GM19025 (cell line): ENCODE measurements at regions not wholly inside any gene's neighbourhood (a gene's known extent, or its start where the extent isn't known, plus 50 kb on each side); places are given as distances from the start of the nearest gene placed in this dataset.
"Not testable (repeated sequence)": the region's sequence is repeated elsewhere in the genome, so short reads cannot be mapped to it uniquely, and the experiment has no call there.

Experiments
- ATAC-seq: cut with Tn5 transposase; IDR thresholded peaks from one replicate; pipeline ENCODE4 v1.9.1; 2021; ENCODE audit warnings: mild to moderate bottlenecking, low read depth, moderate library complexity; ENCODE audit not compliant: unreplicated experiment

GRCh38 chr10:65032867-65033769 is 1511.9 kb downstream of the REEP3 start:
- ATAC-seq: no peak

- ATAC-seq: no peak
Observed at GRCh38 chr10:65033957-65034356, 1512.8 kb downstream of the REEP3 start.

GRCh38 chr10:65040796-65041195 is 1519.6 kb downstream of the REEP3 start:
- ATAC-seq: no peak

GRCh38 chr10:65041307-65041706 is 1520.1 kb downstream of the REEP3 start:
- no peak for ATAC-seq

GRCh38 chr10:65042496-65042895 is 1521.3 kb downstream of the REEP3 start:
- ATAC-seq: no peak

- ATAC-seq: no peak
Observed at GRCh38 chr10:65046831-65047230, 1525.6 kb downstream of the REEP3 start.

GRCh38 chr10:65052111-65052510 is 1530.9 kb downstream of the REEP3 start:
- not testable (repeated sequence) for ATAC-seq

- not testable (repeated sequence) for ATAC-seq
Observed at GRCh38 chr10:65053397-65053796, 1532.2 kb downstream of the REEP3 start.

- not testable (repeated sequence) for ATAC-seq
Observed at GRCh38 chr10:65053831-65054351, 1532.7 kb downstream of the REEP3 start.

- ATAC-seq: not testable (repeated sequence)
Observed at GRCh38 chr10:65054701-65055100, 1533.5 kb downstream of the REEP3 start.

- no peak for ATAC-seq
Observed at GRCh38 chr10:65065278-65065677, 1544.1 kb downstream of the REEP3 start.

- no peak for ATAC-seq
Observed at GRCh38 chr10:65083222-65083621, 1562.0 kb downstream of the REEP3 start.

- no peak for ATAC-seq
Observed at GRCh38 chr10:65090991-65091390, 1569.8 kb downstream of the REEP3 start.

GRCh38 chr10:65100146-65100545 is 1578.9 kb downstream of the REEP3 start:
- no peak for ATAC-seq

- ATAC-seq: not testable (repeated sequence)
Observed at GRCh38 chr10:65100881-65101280, 1579.7 kb downstream of the REEP3 start.

GRCh38 chr10:65110009-65110408 is 1588.8 kb downstream of the REEP3 start:
- ATAC-seq: no peak

GRCh38 chr10:65111059-65111458 is 1589.9 kb downstream of the REEP3 start:
- ATAC-seq: not testable (repeated sequence)

GRCh38 chr10:65112573-65112972 is 1591.4 kb downstream of the REEP3 start:
- ATAC-seq: no peak

- no peak for ATAC-seq
Observed at GRCh38 chr10:65123120-65123519, 1601.9 kb downstream of the REEP3 start.

- no peak for ATAC-seq
Observed at GRCh38 chr10:65125212-65125611, 1604.0 kb downstream of the REEP3 start.

GRCh38 chr10:65126288-65126687 is 1605.1 kb downstream of the REEP3 start:
- no peak for ATAC-seq

GRCh38 chr10:65128277-65128676 is 1607.1 kb downstream of the REEP3 start:
- no peak for ATAC-seq
